ENCODE measurements at regions not wholly inside any gene's neighbourhood (a gene's known extent, or its start where the extent isn't known, plus 50 kb on each side); places are given as distances from the start of the nearest gene placed in this dataset.

- TF ChIP-seq USF1 (IDR thresholded peaks at IDR 0.05) (no peak), EP300 (IDR thresholded peaks at IDR 0.05; ENCODE audit: borderline replicate concordance) (no peak), CREB1 (IDR thresholded peaks at IDR 0.05; ENCODE audit: low read depth) (no peak), TCF12 (IDR thresholded peaks at IDR 0.05; ENCODE audit: low read depth) (no peak), RAD21 (IDR thresholded peaks at IDR 0.05; ENCODE audit: low read depth) (no peak), TEAD4 (IDR thresholded peaks at IDR 0.05) (no peak), EGR1 (IDR thresholded peaks at IDR 0.05) (no peak), TAF1 (IDR thresholded peaks at IDR 0.05; ENCODE audit: low read depth) (no peak), CEBPB (IDR thresholded peaks at IDR 0.05) (no peak)
These were observed 321.8 kb downstream of the HACE1 start for GRCh38 chr6:104537872-104538271.

GRCh38 chr6:104537180-104537579, 322.5 kb downstream of the HACE1 start:
- TF ChIP-seq REST (IDR thresholded peaks at IDR 0.05; ENCODE audit: low read depth) (no peak), NFIC (IDR thresholded peaks at IDR 0.05) (no peak), YY1 (IDR thresholded peaks at IDR 0.05; ENCODE audit: low read depth) (no peak), TEAD4 (IDR thresholded peaks at IDR 0.05) (no peak), ZBTB7A (IDR thresholded peaks at IDR 0.05; ENCODE audit: low read depth) (no peak), CEBPB (IDR thresholded peaks at IDR 0.05) (no peak), EGR1 (IDR thresholded peaks at IDR 0.05) (no peak), USF1 (IDR thresholded peaks at IDR 0.05) (no peak), CREB1 (IDR thresholded peaks at IDR 0.05; ENCODE audit: low read depth) (no peak), TAF1 (IDR thresholded peaks at IDR 0.05; ENCODE audit: low read depth) (no peak), TCF12 (IDR thresholded peaks at IDR 0.05; ENCODE audit: low read depth) (no peak), FOXM1 (IDR thresholded peaks at IDR 0.05; ENCODE audit: borderline replicate concordance, low read depth) (no peak), MAX (IDR thresholded peaks at IDR 0.05) (no peak), EP300 (IDR thresholded peaks at IDR 0.05; ENCODE audit: borderline replicate concordance) (no peak), RAD21 (IDR thresholded peaks at IDR 0.05; ENCODE audit: low read depth) (no peak)

- TF ChIP-seq FOXM1 (IDR thresholded peaks at IDR 0.05; ENCODE audit: borderline replicate concordance, low read depth) (no peak), RAD21 (IDR thresholded peaks at IDR 0.05; ENCODE audit: low read depth) (no peak), TAF1 (IDR thresholded peaks at IDR 0.05; ENCODE audit: low read depth) (no peak), CEBPB (IDR thresholded peaks at IDR 0.05) (no peak), YY1 (IDR thresholded peaks at IDR 0.05; ENCODE audit: low read depth) (no peak), USF1 (IDR thresholded peaks at IDR 0.05) (no peak), EGR1 (IDR thresholded peaks at IDR 0.05) (no peak), MAX (IDR thresholded peaks at IDR 0.05) (no peak), ZBTB7A (IDR thresholded peaks at IDR 0.05; ENCODE audit: low read depth) (no peak), REST (IDR thresholded peaks at IDR 0.05; ENCODE audit: low read depth) (no peak), EP300 (IDR thresholded peaks at IDR 0.05; ENCODE audit: borderline replicate concordance) (no peak)
These were observed 327.3 kb downstream of the HACE1 start for GRCh38 chr6:104532462-104532861.

GRCh38 chr6:104531646-104532045, 328.1 kb downstream of the HACE1 start:
- TF ChIP-seq NFIC (IDR thresholded peaks at IDR 0.05) (no peak), YY1 (IDR thresholded peaks at IDR 0.05; ENCODE audit: low read depth) (no peak), MAX (IDR thresholded peaks at IDR 0.05) (no peak), EGR1 (IDR thresholded peaks at IDR 0.05) (no peak), CEBPB (IDR thresholded peaks at IDR 0.05) (no peak), TAF1 (IDR thresholded peaks at IDR 0.05; ENCODE audit: low read depth) (no peak)

GRCh38 chr6:104527761-104528415, 331.8 kb downstream of the HACE1 start:
- TF ChIP-seq FOXM1 (IDR thresholded peaks at IDR 0.05; ENCODE audit: borderline replicate concordance, low read depth) (no peak), USF1 (IDR thresholded peaks at IDR 0.05) (no peak), TCF12 (IDR thresholded peaks at IDR 0.05; ENCODE audit: low read depth) (no peak), NFIC (IDR thresholded peaks at IDR 0.05) (no peak), CEBPB (IDR thresholded peaks at IDR 0.05) (no peak), EGR1 (IDR thresholded peaks at IDR 0.05) (no peak), MAX (IDR thresholded peaks at IDR 0.05) (no peak)

All from Ishikawa (cell line).